Mucosa of rectum (tissue), 2 donors: ENCODE measurements at regions not wholly inside any gene's neighbourhood (a gene's known extent, or its start where the extent isn't known, plus 50 kb on each side); places are given as distances from the start of the nearest gene placed in this dataset.

Experiments used
- H3K27ac ChIP-seq, 2 donors: one replicate each; pipeline ENCODE4 v1.7.0; 2013; ENCODE audit warnings: inconsistent platforms in 2 of 2, low read depth in 2 of 2, low read length in 2 of 2
- H3K27me3 ChIP-seq, 2 donors: one replicate each; pipeline ENCODE4 v1.7.0; 2013; ENCODE audit warnings: low read length in 2 of 2; ENCODE audit not compliant: control insufficient read depth in 2 of 2, insufficient read depth in 2 of 2
- H3K36me3 ChIP-seq, 2 donors: one replicate each; pipeline ENCODE4 v1.7.0; 2013; ENCODE audit warnings: low read length in 2 of 2; ENCODE audit not compliant: control insufficient read depth in 2 of 2, insufficient read depth in 2 of 2
- H3K4me1 ChIP-seq, 2 donors: one replicate each; pipeline ENCODE4 v1.7.0; 2013; ENCODE audit warnings: low read length in 2 of 2, mild to moderate bottlenecking in 1 of 2; ENCODE audit not compliant: control insufficient read depth in 2 of 2, insufficient read depth in 2 of 2
- H3K4me3 ChIP-seq, 2 donors: one replicate each; pipeline ENCODE4 v1.7.0; 2013; ENCODE audit warnings: low read length in 2 of 2
- H3K9ac ChIP-seq, 2 donors: one replicate each; pipeline ENCODE4 v1.7.0; 2013; ENCODE audit warnings: low read length in 2 of 2, low read depth in 1 of 2, mild to moderate bottlenecking in 1 of 2
- H3K9me3 ChIP-seq, 2 donors: one replicate each; pipeline ENCODE4 v1.7.0; 2013; ENCODE audit warnings: low read length in 2 of 2; ENCODE audit not compliant: control insufficient read depth in 2 of 2
- donor health status: healthy.
- donor health status: Normal muscosa, but diverticular disease.

DNA sequence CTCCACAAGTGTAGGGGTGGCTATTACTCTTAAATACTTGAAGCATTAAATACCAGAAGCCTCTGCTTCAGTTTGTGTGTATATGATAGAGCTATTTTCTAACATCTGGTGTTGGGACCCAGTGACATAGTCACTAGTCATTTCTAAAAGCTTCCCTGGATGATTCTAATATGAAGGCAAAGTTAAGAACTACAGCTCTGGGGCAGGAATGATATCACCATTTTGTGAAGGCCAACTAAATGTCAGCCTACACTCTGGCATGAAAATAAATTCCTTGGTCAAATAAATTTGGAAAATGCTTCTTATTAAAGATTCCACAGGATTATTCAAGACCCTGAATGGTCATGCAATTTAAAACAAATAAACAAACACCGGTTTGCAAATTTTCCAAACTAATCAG lies 197.7 kb downstream of the PLK2 start:
- no peaks in the 10 kb centered on the region for H3K27me3 ChIP-seq
- H3K9me3 ChIP-seq: no peaks in the 10 kb centered on the region
- no peaks in the 10 kb centered on the region for H3K36me3 ChIP-seq
- no peak overlapping the region for H3K9ac ChIP-seq
- H3K4me3 ChIP-seq: no peak overlapping the region
- no peak overlapping the region for H3K27ac ChIP-seq
- H3K4me1 ChIP-seq: no peaks in the 10 kb centered on the region

DNA sequence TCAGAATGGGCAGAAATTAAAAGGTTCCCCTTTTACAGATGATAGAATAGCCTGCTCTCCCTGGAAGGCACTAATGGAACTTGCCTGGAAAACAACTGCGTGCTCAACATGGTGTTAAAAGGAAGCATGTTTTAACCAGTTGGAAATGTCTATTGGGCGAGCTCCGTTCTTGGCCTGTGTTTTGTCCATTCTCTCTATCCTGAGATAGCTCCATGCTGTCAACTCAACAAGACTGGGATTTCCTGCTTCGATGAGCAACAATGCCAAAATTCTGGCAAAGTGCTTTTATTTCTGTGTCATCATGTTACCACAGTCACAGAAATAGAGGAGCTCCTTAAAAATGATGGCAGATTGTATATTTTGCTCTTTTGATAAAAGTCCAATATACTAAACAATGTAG lies 198.3 kb downstream of the PLK2 start:
- H3K4me1 ChIP-seq: no peaks in the 10 kb centered on the region
- no peaks in the 10 kb centered on the region for H3K27me3 ChIP-seq
- no peak overlapping the region for H3K27ac ChIP-seq
- no peak overlapping the region for H3K4me3 ChIP-seq
- no peaks in the 10 kb centered on the region for H3K9me3 ChIP-seq
- no peak overlapping the region for H3K9ac ChIP-seq
- H3K36me3 ChIP-seq: no peaks in the 10 kb centered on the region

DNA sequence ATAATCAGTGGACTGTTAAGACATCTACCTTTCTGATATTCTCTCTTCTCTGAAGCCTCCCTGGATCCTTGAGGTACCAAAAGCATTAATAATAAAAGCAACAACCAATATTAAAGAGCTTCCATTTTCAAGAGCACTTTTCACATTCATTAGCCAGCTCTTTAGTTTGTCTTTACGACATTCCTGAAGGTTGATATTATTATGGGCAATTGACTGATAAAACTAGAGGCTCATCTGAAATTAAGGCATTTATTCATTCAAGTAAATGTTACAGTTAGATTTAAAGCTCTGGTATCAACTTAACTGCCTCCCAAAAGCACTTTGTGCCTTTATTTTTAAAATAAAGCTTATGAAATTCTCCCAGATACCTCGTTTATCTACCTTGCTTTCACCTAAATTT lies 199.6 kb downstream of the PLK2 start:
- no peak overlapping the region for H3K27ac ChIP-seq
- no peak overlapping the region for H3K9ac ChIP-seq
- no peaks in the 10 kb centered on the region for H3K4me1 ChIP-seq
- no peak overlapping the region for H3K4me3 ChIP-seq
- no peaks in the 10 kb centered on the region for H3K9me3 ChIP-seq
- H3K27me3 ChIP-seq: no peaks in the 10 kb centered on the region
- H3K36me3 ChIP-seq: no peaks in the 10 kb centered on the region

DNA sequence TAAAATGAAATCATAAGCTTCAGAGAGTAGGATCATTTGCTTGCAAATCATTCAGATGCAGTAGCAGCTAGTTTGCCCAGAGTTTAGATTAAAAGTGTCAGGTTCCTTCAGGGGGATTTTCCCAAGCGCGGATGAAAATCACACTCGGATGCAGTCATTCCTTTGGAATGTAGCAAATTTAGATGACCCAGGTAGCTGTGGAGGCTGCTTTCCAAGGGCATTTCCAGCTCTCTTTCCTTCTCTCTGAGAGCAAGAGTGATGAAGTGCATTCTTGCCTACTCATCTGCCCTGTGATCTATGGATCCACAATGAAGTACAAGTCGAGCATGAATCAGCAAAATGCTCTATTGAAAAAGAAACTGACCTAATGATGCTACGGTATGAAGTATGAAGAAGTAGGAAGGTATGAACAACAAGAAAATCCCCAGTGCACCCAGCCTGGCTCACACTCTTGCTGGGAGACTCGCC lies 200.2 kb downstream of the PLK2 start:
- Histone ChIP-seq H3K36me3 (no peaks in the 10 kb centered on the region), H3K4me1 (no peaks in the 10 kb centered on the region), H3K4me3 (no peak overlapping the region), H3K9ac (no peak overlapping the region), H3K27me3 (no peaks in the 10 kb centered on the region), H3K27ac (no peak overlapping the region), H3K9me3 (no peaks in the 10 kb centered on the region)

DNA sequence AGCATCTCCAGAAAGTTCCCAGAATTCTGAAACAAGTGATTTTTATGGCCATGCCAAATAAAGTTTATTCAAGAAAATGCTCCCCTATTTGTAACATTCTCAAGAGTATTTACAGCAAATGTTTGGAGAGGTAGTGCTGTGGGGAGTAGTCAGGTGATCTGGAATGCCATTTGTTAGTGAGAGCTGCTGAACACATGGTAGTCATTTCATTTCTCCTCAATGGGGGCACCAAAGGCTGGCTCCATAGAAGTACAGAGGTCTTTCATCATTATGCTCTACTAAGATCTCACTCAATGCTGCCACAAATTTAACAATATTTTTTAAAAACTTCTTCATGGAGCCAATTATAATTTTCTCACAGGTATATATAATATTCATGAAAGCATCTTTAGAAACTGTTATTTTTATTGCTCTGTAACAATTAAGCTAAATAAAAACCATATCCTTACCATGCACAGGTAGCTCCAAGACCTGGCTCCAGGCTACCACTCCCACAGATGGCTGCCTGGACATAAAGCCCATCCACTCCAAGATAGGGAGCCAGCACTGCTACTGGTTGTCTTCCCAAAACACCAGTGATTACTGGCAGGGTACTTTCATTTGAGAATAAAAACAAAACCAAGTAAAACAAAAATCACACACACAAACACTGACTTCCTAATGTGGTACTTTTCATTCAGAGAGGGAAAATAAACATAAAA lies 200.8 kb downstream of the PLK2 start:
- Histone ChIP-seq H3K4me1 (no peaks in the 10 kb centered on the region), H3K36me3 (no peaks in the 10 kb centered on the region), H3K4me3 (no peak overlapping the region), H3K27me3 (no peaks in the 10 kb centered on the region), H3K9me3 (no peaks in the 10 kb centered on the region), H3K9ac (no peak overlapping the region), H3K27ac (no peak overlapping the region)

DNA sequence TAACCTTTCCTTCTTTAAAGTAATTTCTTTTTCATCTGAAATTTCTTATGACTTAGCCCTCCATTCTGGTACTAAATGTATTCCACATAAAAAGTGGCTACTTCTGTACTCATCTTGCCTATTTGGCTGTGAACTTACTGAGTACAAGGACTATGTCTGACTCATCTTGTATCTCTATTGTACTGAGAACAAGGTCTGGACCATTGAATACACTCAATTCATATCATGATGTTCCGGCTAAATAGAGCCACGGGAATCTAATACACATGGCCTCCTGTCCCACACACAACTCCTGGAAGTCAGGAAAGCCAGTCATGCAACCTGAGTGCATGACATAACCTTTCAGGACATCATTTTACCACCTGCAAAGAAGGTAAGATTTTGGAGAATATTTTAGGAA lies 203.9 kb downstream of the PLK2 start:
- H3K9ac ChIP-seq: no peak overlapping the region
- H3K4me3 ChIP-seq: no peak overlapping the region

DNA sequence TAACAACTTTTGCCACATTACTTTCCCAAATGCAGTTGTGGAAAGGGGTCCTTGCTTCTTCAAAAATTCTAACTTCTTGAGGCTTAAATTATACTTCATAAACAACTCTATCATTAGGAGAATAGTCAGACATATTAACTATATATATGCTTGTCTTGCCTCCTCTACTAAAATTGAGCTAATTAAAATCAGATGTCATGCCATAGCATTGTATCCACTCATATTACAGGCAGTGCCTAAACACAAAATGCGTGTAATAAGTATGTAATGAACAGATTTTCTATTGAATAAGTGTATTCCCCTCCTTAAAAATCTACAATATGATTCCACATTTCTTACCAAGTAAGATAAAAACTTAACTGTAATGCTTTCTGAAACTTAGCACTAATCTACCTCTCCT lies 204.5 kb downstream of the PLK2 start:
- Histone ChIP-seq H3K9ac (no peak overlapping the region), H3K27ac (no peak overlapping the region), H3K36me3 (no peaks in the 10 kb centered on the region), H3K4me3 (no peak overlapping the region), H3K4me1 (no peaks in the 10 kb centered on the region), H3K27me3 (no peaks in the 10 kb centered on the region), H3K9me3 (no peaks in the 10 kb centered on the region)

More for the DNA sequence above, 203.9 kb downstream of the PLK2 start:
- Histone ChIP-seq H3K4me1 (no peaks in the 10 kb centered on the region), H3K9me3 (no peaks in the 10 kb centered on the region), H3K27me3 (no peaks in the 10 kb centered on the region), H3K27ac (no peak overlapping the region), H3K36me3 (no peaks in the 10 kb centered on the region)

DNA sequence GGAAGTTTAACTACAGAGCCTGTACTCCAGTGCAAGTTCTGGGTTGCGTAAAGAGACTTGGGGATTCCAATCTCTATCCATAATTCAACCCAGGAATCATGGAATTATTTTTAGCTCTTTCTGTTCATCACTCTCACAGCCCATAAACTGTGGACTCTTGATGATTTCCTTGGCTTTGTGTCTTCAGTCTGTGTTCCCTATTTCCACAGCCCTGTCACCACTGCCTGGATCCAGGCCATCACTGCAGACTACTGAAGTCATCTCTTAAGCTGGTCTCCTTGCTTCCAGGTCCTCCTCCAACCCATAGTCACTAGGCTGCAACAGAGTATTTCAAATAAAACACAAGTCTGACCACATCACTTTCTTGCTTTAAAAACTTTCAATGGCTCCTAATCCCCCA lies 211.7 kb downstream of the PLK2 start:
- Histone ChIP-seq H3K36me3 (no peaks in the 10 kb centered on the region), H3K27ac (no peak overlapping the region), H3K27me3 (no peaks in the 10 kb centered on the region), H3K4me3 (no peak overlapping the region), H3K9ac (no peak overlapping the region), H3K9me3 (no peaks in the 10 kb centered on the region), H3K4me1 (no peaks in the 10 kb centered on the region)

DNA sequence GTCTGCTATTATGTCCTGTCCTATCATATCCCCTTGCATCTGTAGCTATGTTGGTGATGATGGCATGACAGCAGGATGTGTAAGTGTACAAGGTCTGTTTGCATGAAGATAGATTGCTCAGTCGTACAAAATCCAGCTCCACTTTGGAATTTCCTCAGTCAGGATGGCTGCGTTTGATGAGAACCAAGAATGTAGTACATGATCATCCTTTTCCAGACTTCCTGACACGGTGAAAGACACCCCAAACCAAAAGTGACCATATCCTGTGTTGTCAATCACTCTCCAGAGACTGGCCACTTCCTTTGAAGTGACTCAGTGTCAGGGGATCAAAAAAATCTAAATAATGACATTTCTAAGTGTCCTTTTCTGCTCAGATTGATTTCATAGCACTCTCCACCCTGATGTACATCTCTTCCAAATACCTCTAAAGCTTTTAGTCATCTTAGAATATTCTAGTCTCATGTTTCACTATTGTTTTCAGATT lies 213.4 kb downstream of the PLK2 start:
- H3K9ac ChIP-seq: no peak overlapping the region
- H3K9me3 ChIP-seq: no peaks in the 10 kb centered on the region
- no peak overlapping the region for H3K4me3 ChIP-seq
- no peaks in the 10 kb centered on the region for H3K36me3 ChIP-seq
- H3K4me1 ChIP-seq: no peaks in the 10 kb centered on the region
- no peaks in the 10 kb centered on the region for H3K27me3 ChIP-seq
- H3K27ac ChIP-seq: no peak overlapping the region

DNA sequence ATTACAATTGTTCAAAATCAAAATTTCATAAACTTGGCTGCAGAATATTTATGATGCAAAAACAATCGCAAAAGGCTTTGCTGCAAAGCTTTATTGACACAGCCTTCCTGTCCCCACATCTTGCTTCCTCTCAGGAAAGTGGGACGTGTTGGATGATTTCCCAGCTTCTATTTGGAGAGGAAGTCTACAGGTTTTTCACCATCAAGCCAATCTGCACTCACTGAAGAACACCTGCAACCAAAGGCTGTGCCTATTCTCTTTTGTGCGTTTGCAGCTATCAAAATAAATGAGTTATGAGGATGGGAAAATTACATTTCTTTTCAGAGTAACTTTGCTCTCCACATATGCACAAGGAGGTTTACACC lies 214.4 kb downstream of the PLK2 start:
- H3K9ac ChIP-seq: no peak overlapping the region
- no peak overlapping the region for H3K4me3 ChIP-seq
- H3K36me3 ChIP-seq: no peaks in the 10 kb centered on the region
- H3K27ac ChIP-seq: no peak overlapping the region
- H3K4me1 ChIP-seq: no peaks in the 10 kb centered on the region
- no peaks in the 10 kb centered on the region for H3K9me3 ChIP-seq
- H3K27me3 ChIP-seq: no peaks in the 10 kb centered on the region
